OCI-LY1 (cell line): ENCODE measurements at regions not wholly inside any gene's neighbourhood (a gene's known extent, or its start where the extent isn't known, plus 50 kb on each side); places are given as distances from the start of the nearest gene placed in this dataset.

Experiments
- CTCF ChIP-seq: fragments of 200-600 bp; sonication (generic), shearing (Covaris generic); IDR thresholded peaks from 2 replicates; pipeline ENCODE4 v1.5.1; 2017; ENCODE audit warnings: mild to moderate bottlenecking, antibody characterized with exemption, low read length, moderate library complexity, mixed read lengths
- EZH2 ChIP-seq: fragments of 200-600 bp; sonication (generic), shearing (Covaris generic); IDR thresholded peaks from 2 replicates; pipeline ENCODE4 v1.8.0; 2017; ENCODE audit warnings: borderline replicate concordance, mixed run types, mild to moderate bottlenecking, antibody characterized with exemption, low read length, moderate library complexity, mixed read lengths

GRCh38 chr3:135337192-135337591 lies 542.1 kb downstream of the EPHB1 start:
- TF ChIP-seq CTCF (no peak), EZH2 (no peak)
